ENCODE measurements at regions not wholly inside any gene's neighbourhood (a gene's known extent, or its start where the extent isn't known, plus 50 kb on each side); places are given as distances from the start of the nearest gene placed in this dataset.
A peak's percentile ranks its signal among the peaks of the same experiment; 100 is the strongest.

DNA sequence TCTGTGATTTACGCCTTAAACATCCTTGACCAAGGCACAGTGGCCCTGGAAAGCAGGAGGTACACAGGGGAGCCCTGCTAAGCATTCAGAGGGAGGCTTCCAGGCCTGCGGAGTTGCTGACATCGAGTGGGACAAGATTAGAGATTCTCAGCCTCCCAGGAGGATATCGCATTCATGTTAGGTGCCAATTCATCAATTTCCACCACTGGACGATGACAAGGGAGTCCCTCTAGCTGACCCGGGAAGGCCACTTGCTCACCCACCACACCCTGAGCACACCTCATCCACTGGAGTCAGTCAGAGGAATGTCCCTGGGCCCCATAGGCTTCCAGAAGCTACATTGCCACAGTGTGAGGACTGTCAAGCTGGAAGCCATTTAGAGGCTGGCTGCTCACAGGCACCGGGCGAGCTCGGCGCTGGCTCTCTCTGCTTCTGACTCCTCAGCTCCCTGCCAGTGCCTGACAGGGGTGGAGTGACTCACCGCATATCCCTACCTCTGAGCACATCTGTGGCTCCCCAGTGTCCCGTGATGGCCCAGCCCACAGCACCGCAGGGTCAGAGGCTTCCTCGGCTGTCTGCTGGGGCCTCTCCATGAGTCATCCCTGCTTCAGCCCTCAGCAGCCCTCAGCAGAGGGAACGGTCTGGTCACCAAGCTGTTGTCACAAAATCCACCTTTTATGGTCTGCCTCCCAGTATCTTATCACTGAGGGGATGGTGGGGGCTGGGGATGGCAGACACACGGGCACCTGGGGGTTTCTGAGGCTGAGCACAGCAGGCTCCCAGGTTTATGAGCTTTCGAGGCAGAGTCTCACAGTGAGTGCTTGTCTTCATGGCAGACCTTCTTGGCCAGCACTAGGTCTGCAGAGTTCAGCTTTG, 117.5 kb downstream of the ZNF608 start (continued):
- TF ChIP-seq, protein P1, sequence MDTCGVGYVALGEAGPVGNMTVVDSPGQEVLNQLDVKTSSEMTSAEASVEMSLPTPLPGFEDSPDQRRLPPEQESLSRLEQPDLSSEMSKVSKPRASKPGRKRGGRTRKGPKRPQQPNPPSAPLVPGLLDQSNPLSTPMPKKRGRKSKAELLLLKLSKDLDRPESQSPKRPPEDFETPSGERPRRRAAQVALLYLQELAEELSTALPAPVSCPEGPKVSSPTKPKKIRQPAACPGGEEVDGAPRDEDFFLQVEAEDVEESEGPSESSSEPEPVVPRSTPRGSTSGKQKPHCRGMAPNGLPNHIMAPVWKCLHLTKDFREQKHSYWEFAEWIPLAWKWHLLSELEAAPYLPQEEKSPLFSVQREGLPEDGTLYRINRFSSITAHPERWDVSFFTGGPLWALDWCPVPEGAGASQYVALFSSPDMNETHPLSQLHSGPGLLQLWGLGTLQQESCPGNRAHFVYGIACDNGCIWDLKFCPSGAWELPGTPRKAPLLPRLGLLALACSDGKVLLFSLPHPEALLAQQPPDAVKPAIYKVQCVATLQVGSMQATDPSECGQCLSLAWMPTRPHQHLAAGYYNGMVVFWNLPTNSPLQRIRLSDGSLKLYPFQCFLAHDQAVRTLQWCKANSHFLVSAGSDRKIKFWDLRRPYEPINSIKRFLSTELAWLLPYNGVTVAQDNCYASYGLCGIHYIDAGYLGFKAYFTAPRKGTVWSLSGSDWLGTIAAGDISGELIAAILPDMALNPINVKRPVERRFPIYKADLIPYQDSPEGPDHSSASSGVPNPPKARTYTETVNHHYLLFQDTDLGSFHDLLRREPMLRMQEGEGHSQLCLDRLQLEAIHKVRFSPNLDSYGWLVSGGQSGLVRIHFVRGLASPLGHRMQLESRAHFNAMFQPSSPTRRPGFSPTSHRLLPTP (IDR thresholded peaks at IDR 0.05; ENCODE audit: borderline replicate concordance, extremely low read depth, insufficient read length): no peak
- no peak for TF ChIP-seq ZNF79 (CRISPR knock-in tag; IDR thresholded peaks at IDR 0.05; ENCODE audit: low read depth)
- peak; percentile 42 for TF ChIP-seq DACH1 (IDR thresholded peaks at IDR 0.05; ENCODE audit: partially characterized antibody)
- TF ChIP-seq PRMT5 (CRISPR knock-in tag; IDR thresholded peaks at IDR 0.05): no peak
- TF ChIP-seq, protein P2, sequence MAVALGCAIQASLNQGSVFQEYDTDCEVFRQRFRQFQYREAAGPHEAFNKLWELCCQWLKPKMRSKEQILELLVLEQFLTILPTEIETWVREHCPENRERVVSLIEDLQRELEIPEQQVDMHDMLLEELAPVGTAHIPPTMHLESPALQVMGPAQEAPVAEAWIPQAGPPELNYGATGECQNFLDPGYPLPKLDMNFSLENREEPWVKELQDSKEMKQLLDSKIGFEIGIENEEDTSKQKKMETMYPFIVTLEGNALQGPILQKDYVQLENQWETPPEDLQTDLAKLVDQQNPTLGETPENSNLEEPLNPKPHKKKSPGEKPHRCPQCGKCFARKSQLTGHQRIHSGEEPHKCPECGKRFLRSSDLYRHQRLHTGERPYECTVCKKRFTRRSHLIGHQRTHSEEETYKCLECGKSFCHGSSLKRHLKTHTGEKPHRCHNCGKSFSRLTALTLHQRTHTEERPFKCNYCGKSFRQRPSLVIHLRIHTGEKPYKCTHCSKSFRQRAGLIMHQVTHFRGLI (CRISPR knock-in tag; IDR thresholded peaks at IDR 0.05): no peak
- TF ChIP-seq PHB2 (IDR thresholded peaks at IDR 0.05; ENCODE audit: low read depth): no peak
- TF ChIP-seq HDAC1 (IDR thresholded peaks at IDR 0.05): peak in 1 of 2 experiments; percentile 76; a peak in 2 of 4 replicates
- no peak for TF ChIP-seq BCOR (IDR thresholded peaks at IDR 0.05)
- TF ChIP-seq POLR2A (conservative IDR thresholded peaks at IDR 0.05): peak; percentile 53
- no peak for TF ChIP-seq MECOM (CRISPR knock-in tag; IDR thresholded peaks at IDR 0.05)
- TF ChIP-seq MYC (IDR thresholded peaks at IDR 0.05; ENCODE audit: low read depth, low read length): peak; percentile 40; the same call in 1 of the 2 replicates
- no peak for TF ChIP-seq MYC (CRISPR knock-in tag; IDR thresholded peaks at IDR 0.05; ENCODE audit: borderline replicate concordance, low read depth)
- 0 out of 2 replicates have a peak, but pooled peaks have one; percentile 48 for TF ChIP-seq NFRKB (IDR thresholded peaks at IDR 0.05; ENCODE audit: low read depth)
- TF ChIP-seq, protein P3, sequence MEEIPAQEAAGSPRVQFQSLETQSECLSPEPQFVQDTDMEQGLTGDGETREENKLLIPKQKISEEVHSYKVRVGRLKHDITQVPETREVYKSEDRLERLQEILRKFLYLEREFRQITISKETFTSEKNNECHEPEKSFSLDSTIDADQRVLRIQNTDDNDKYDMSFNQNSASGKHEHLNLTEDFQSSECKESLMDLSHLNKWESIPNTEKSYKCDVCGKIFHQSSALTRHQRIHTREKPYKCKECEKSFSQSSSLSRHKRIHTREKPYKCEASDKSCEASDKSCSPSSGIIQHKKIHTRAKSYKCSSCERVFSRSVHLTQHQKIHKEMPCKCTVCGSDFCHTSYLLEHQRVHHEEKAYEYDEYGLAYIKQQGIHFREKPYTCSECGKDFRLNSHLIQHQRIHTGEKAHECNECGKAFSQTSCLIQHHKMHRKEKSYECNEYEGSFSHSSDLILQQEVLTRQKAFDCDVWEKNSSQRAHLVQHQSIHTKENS (CRISPR knock-in tag; IDR thresholded peaks at IDR 0.05): no peak
- TF ChIP-seq, protein P4, sequence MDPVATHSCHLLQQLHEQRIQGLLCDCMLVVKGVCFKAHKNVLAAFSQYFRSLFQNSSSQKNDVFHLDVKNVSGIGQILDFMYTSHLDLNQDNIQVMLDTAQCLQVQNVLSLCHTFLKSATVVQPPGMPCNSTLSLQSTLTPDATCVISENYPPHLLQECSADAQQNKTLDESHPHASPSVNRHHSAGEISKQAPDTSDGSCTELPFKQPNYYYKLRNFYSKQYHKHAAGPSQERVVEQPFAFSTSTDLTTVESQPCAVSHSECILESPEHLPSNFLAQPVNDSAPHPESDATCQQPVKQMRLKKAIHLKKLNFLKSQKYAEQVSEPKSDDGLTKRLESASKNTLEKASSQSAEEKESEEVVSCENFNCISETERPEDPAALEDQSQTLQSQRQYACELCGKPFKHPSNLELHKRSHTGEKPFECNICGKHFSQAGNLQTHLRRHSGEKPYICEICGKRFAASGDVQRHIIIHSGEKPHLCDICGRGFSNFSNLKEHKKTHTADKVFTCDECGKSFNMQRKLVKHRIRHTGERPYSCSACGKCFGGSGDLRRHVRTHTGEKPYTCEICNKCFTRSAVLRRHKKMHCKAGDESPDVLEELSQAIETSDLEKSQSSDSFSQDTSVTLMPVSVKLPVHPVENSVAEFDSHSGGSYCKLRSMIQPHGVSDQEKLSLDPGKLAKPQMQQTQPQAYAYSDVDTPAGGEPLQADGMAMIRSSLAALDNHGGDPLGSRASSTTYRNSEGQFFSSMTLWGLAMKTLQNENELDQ (CRISPR knock-in tag; IDR thresholded peaks at IDR 0.05; ENCODE audit: borderline replicate concordance): no peak
- peak; percentile 99 for TF ChIP-seq JUND (IDR thresholded peaks at IDR 0.05; ENCODE audit: borderline replicate concordance, low read depth, low read length)
- TF ChIP-seq JUND (tag; IDR thresholded peaks at IDR 0.05; ENCODE audit: borderline replicate concordance, low read depth, low read length): peak; percentile 99
- TF ChIP-seq NCOR1 (IDR thresholded peaks at IDR 0.05): peak; percentile 76
- TF ChIP-seq TOE1 (IDR thresholded peaks at IDR 0.05; ENCODE audit: borderline replicate concordance): peak; percentile 85
- TF ChIP-seq TOE1 (CRISPR knock-in tag; IDR thresholded peaks at IDR 0.05; ENCODE audit: borderline replicate concordance, low read depth): no peak
- TF ChIP-seq ZNF197 (CRISPR knock-in tag; IDR thresholded peaks at IDR 0.05; ENCODE audit: low read depth): no peak
- no peak; the same call in 1 of the 2 replicates for TF ChIP-seq HLTF (IDR thresholded peaks at IDR 0.05)

All from K562 (cell line).